ENCODE measurements at regions not wholly inside any gene's neighbourhood (a gene's known extent, or its start where the extent isn't known, plus 50 kb on each side); places are given as distances from the start of the nearest gene placed in this dataset.

DNA sequence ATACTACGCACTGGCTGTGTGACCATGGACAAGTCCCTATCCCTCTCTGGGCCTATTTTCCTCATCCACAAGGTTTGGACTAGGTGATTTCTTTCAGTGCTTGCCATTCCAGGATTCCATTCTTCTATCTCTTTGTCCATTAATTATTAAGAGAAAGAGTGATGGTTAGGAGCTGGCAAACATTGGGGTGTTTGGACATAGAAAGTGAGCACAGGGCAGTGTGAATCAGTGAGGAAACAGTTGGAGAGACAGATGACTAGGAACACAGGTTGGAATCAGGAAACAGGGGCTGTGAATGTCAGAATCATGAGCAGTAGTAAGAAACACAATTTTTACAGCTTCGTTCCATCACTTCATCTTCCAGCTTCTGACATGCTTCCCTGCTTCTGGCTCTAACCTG lies 211.8 kb downstream of the INSC start:
- no peak for TF ChIP-seq POLR2A (IDR thresholded peaks at IDR 0.05)
- TF ChIP-seq, protein P1, sequence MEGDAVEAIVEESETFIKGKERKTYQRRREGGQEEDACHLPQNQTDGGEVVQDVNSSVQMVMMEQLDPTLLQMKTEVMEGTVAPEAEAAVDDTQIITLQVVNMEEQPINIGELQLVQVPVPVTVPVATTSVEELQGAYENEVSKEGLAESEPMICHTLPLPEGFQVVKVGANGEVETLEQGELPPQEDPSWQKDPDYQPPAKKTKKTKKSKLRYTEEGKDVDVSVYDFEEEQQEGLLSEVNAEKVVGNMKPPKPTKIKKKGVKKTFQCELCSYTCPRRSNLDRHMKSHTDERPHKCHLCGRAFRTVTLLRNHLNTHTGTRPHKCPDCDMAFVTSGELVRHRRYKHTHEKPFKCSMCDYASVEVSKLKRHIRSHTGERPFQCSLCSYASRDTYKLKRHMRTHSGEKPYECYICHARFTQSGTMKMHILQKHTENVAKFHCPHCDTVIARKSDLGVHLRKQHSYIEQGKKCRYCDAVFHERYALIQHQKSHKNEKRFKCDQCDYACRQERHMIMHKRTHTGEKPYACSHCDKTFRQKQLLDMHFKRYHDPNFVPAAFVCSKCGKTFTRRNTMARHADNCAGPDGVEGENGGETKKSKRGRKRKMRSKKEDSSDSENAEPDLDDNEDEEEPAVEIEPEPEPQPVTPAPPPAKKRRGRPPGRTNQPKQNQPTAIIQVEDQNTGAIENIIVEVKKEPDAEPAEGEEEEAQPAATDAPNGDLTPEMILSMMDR (IDR thresholded peaks at IDR 0.05), result no peak
